Esophagus muscularis mucosa (tissue), 4 donors: ENCODE measurements at regions not wholly inside any gene's neighbourhood (a gene's known extent, or its start where the extent isn't known, plus 50 kb on each side); places are given as distances from the start of the nearest gene placed in this dataset.

ENCODE experiments used
- DNase-seq: peaks from one replicate; pipeline ENCODE4 v3.0.0-alpha.2; 2017; ENCODE audit errors: extremely low spot score
- H3K27ac ChIP-seq, 4 donors: fragments of 200-600 bp; sonication (generic); replicated peaks in 1 of 4; 1 replicate in 3 of 4; 2 replicates in 1 of 4; pipeline ENCODE4 v1.5.1; 2016 to 2019; ENCODE audit warnings: mild to moderate bottlenecking in 1 of 4
- H3K27me3 ChIP-seq, 4 donors: fragments of 200-600 bp; sonication (generic); one replicate each; pipeline versions ENCODE4 v1.5.1 to v1.6.0; 2016 to 2019
- H3K36me3 ChIP-seq, 4 donors: fragments of 200-600 bp; sonication (generic); one replicate each; pipeline ENCODE4 v1.5.1; 2016 to 2019
- H3K4me1 ChIP-seq, 4 donors: fragments of 200-600 bp; sonication (generic); one replicate each; pipeline ENCODE4 v1.5.1; 2016 to 2019
- H3K4me3 ChIP-seq, 4 donors: fragments of 200-600 bp; sonication (generic); 1 replicate in 2 of 4; 2 replicates in 2 of 4; pipeline ENCODE4 v1.5.1; 2016 to 2019; ENCODE audit warnings: mild to moderate bottlenecking in 4 of 4, moderate library complexity in 1 of 4
- H3K9me3 ChIP-seq, 4 donors: fragments of 200-600 bp; sonication (generic); 1 replicate in 3 of 4; 2 replicates in 1 of 4; pipeline ENCODE4 v1.5.1; 2016 to 2019
- CTCF ChIP-seq, 3 experiments: fragments of 200-600 bp in 2 of 3; fragments of 450-650 bp in 1 of 3; sonication (generic) in 2 of 3; IDR thresholded peaks; one replicate each; pipeline ENCODE4 v1.5.1; 2017 to 2019; ENCODE audit warnings: antibody characterized with exemption in 3 of 3, mild to moderate bottlenecking in 2 of 3, moderate library complexity in 1 of 3
- EP300 ChIP-seq: sonication (generic); formaldehyde crosslinking; IDR thresholded peaks from one replicate; pipeline ENCODE4 v1.6.1; 2017; ENCODE audit warnings: antibody characterized with exemption
- POLR2A ChIP-seq: fragments of 450-650 bp; IDR thresholded peaks from one replicate; pipeline ENCODE4 v1.6.1; 2017; ENCODE audit warnings: antibody characterized with exemption, moderate library complexity, mild to moderate bottlenecking, low read depth
- POLR2AphosphoS5 ChIP-seq, 2 donors: sonication (generic); formaldehyde crosslinking; IDR thresholded peaks; one replicate each; pipeline ENCODE4 v1.6.1; 2017; ENCODE audit warnings: antibody characterized with exemption in 2 of 2
- WGBS: methylation state at CpG from one replicate; pipeline ENCODE4 v1.1.5; 2018; 5-methylcytosine and 5-hydroxymethylcytosine counted together
- intact Hi-C: fragments of 100-400 bp; cut with DNase I; formaldehyde crosslinking; loops from one replicate; pipeline ENCODE4 v1.15.1; 2023

GRCh38 chr15:47971637-47972036, 149.2 kb upstream of the SLC24A5 start:
- TF ChIP-seq POLR2A (no peak), CTCF (IDR thresholded peaks at IDR 0.05) (no peak), EP300 (no peak), POLR2AphosphoS5 (IDR thresholded peaks at IDR 0.05) (no peak)
- Histone ChIP-seq H3K4me1 (no peaks in the 10 kb centered on the region), H3K9me3 (no peaks in the 10 kb centered on the region), H3K27ac (no peak overlapping the region), H3K4me3 (no peak overlapping the region), H3K27me3 (no peaks in the 10 kb centered on the region), H3K36me3 (no peaks in the 10 kb centered on the region)
- intact Hi-C loops: no loop called here
- DNase-seq: no peak
- 90% methylated on average over 4 of the region's 4 CpGs for WGBS

GRCh38 chr15:47972738-47973137, 148.1 kb upstream of the SLC24A5 start:
- Histone ChIP-seq H3K9me3 (no peaks in the 10 kb centered on the region), H3K36me3 (no peaks in the 10 kb centered on the region), H3K27ac (no peak overlapping the region), H3K27me3 (no peaks in the 10 kb centered on the region), H3K4me1 (no peaks in the 10 kb centered on the region), H3K4me3 (no peak overlapping the region)
- 80% methylated on average over 3 of the region's 3 CpGs for WGBS
- no peak for DNase-seq
- TF ChIP-seq POLR2AphosphoS5 (IDR thresholded peaks at IDR 0.05): no peak
- intact Hi-C loops: no loop called here

GRCh38 chr15:47974724-47975123, 146.1 kb upstream of the SLC24A5 start:
- no peaks in the 10 kb centered on the region for H3K36me3 ChIP-seq
- no peaks in the 10 kb centered on the region for H3K27me3 ChIP-seq
- H3K4me1 ChIP-seq: no peaks in the 10 kb centered on the region
- TF ChIP-seq CTCF (IDR thresholded peaks at IDR 0.05) (no peak), POLR2A (no peak), EP300 (no peak), POLR2AphosphoS5 (IDR thresholded peaks at IDR 0.05) (no peak)
- intact Hi-C loops: no loop called here
- H3K9me3 ChIP-seq: no peaks in the 10 kb centered on the region
- DNase-seq: no peak
- 43% methylated on average over 1 of the region's 1 CpG for WGBS
- H3K27ac ChIP-seq: no peak overlapping the region
- H3K4me3 ChIP-seq: no peak overlapping the region

- Histone ChIP-seq H3K36me3 (no peaks in the 10 kb centered on the region), H3K27me3 (no peaks in the 10 kb centered on the region), H3K4me3 (no peak overlapping the region), H3K9me3 (no peaks in the 10 kb centered on the region), H3K27ac (no peak overlapping the region), H3K4me1 (no peaks in the 10 kb centered on the region)
- TF ChIP-seq POLR2A: no peak
- no peak for TF ChIP-seq POLR2AphosphoS5 (IDR thresholded peaks at IDR 0.05)
- no peak for TF ChIP-seq EP300
- no peak for TF ChIP-seq CTCF (IDR thresholded peaks at IDR 0.05)
- intact Hi-C loops: no loop called here
- DNase-seq: no peak
These were observed 145.4 kb upstream of the SLC24A5 start for GRCh38 chr15:47975427-47975826.

- no peak for TF ChIP-seq EP300
- Histone ChIP-seq H3K36me3 (no peaks in the 10 kb centered on the region), H3K27me3 (no peaks in the 10 kb centered on the region), H3K4me3 (no peak overlapping the region), H3K9me3 (no peaks in the 10 kb centered on the region), H3K4me1 (peaks cover 0 to 7% (median 2%) of the 10 kb centered on the region in 4 donors), H3K27ac (no peak overlapping the region)
- DNase-seq: no peak
- WGBS: 81% methylated on average over 8 of the region's 8 CpGs
- intact Hi-C loops: loop anchor here (10.0 kb wide), 1 partner anchor 519 kb away; no protein-coding TSS in a partner anchor
These were observed 137.3 kb upstream of the SLC24A5 start for GRCh38 chr15:47983533-47983932.

- TF ChIP-seq POLR2AphosphoS5 (IDR thresholded peaks at IDR 0.05) (no peak), EP300 (no peak), POLR2A (no peak), CTCF (IDR thresholded peaks at IDR 0.05) (no peak)
- Histone ChIP-seq H3K4me3 (no peak overlapping the region), H3K9me3 (no peaks in the 10 kb centered on the region), H3K27ac (no peak overlapping the region), H3K36me3 (no peaks in the 10 kb centered on the region), H3K27me3 (no peaks in the 10 kb centered on the region), H3K4me1 (peaks cover 0 to 7% (median 2%) of the 10 kb centered on the region in 4 donors)
- intact Hi-C loops: loop anchor here (10.0 kb wide), 1 partner anchor 521 kb away; no protein-coding TSS in a partner anchor
- DNase-seq: no peak
- WGBS: 88% methylated on average over 4 of the region's 4 CpGs
These were observed 135.2 kb upstream of the SLC24A5 start for GRCh38 chr15:47985568-47985967.
